Astrocyte of the cerebellum (primary cell): ENCODE measurements at regions not wholly inside any gene's neighbourhood (a gene's known extent, or its start where the extent isn't known, plus 50 kb on each side); places are given as distances from the start of the nearest gene placed in this dataset.

Experiments
- DNase-seq: peaks from one replicate; pipeline ENCODE4 v3.0.0-alpha.2; 2011; ENCODE audit warnings: low read depth
- H3K4me3 ChIP-seq: 2 replicates; pipeline ENCODE4 v1.5.1; 2011; ENCODE audit warnings: mild to moderate bottlenecking, low read depth, low read length, moderate library complexity
- in situ Hi-C: cut with HindIII; loops from 2 replicates; pipeline ENCODE4 v1.10.0; 2017; ENCODE audit warnings: low sequenced_read_pairs
- TF ChIP-seq, protein P1 (sequence below): IDR thresholded peaks from 2 replicates; pipeline ENCODE4 v1.5.1; 2012; ENCODE audit warnings: low read length, low read depth, moderate library complexity, mild to moderate bottlenecking; ENCODE audit errors: missing control alignments

DNA sequence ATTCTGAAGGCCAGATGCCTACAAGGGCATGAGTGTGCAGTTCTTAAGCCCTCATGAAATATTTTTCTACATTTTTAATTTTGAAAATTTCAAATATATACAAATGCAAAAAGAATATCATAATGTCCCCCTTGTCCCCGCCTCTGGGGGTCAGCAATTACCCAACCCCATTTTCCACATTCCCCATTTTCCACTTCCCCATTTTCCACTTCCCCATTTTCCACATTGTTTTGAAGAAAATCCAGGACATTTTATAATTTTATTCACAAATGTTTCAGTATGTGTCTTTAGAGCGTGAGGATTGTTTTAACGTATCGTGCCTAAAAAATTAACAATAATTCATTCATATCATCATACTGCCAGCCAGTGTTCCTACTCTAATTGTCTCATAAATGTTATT, 403.6 kb upstream of the RAB6C start:
- DNase-seq, result no peak
- H3K4me3 ChIP-seq, result no peak overlapping the region
- in situ Hi-C loops, result no loop called here
- TF ChIP-seq, protein P1, sequence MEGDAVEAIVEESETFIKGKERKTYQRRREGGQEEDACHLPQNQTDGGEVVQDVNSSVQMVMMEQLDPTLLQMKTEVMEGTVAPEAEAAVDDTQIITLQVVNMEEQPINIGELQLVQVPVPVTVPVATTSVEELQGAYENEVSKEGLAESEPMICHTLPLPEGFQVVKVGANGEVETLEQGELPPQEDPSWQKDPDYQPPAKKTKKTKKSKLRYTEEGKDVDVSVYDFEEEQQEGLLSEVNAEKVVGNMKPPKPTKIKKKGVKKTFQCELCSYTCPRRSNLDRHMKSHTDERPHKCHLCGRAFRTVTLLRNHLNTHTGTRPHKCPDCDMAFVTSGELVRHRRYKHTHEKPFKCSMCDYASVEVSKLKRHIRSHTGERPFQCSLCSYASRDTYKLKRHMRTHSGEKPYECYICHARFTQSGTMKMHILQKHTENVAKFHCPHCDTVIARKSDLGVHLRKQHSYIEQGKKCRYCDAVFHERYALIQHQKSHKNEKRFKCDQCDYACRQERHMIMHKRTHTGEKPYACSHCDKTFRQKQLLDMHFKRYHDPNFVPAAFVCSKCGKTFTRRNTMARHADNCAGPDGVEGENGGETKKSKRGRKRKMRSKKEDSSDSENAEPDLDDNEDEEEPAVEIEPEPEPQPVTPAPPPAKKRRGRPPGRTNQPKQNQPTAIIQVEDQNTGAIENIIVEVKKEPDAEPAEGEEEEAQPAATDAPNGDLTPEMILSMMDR, result no peak

DNA sequence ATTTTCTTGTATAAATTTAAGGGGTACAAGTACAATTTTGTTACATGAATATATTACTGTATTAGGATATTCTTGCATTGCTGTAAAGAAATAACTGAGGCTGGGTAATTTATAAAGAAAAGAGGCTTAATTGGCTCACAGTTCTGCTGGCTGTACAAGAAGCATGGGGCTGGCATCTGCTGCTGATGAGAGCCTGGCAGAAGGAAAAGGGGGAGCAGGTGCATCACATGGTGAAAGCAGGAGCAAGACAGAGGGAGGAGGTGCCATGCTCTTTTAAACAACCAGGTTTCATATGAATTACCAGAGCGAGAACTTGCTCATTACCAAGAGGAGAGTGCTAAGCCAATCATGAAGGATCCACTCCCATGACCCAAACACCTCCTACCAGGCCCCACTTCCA, 399.5 kb upstream of the RAB6C start:
- in situ Hi-C loops, result loop anchor here (5.0 kb wide), 1 partner anchor 62 kb away; no protein-coding TSS in a partner anchor
- no peak overlapping the region for H3K4me3 ChIP-seq

DNA sequence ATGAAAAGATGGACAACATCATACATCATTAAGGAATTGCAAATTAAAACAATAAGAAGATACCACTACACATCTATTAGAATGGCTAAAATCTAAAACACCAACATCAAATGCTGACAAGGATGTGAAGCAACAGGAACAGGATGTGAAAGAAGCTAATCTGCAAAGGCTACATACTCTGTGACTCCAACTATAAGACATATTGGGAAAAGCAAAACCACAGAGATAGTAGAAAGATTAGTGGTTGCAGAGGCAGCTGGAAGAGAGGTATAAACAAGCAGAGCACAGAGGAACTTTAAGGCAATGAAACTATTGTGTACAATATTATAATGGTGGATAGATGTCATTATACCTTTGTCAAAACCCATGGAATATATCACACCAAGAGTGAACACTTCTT, 393.7 kb upstream of the RAB6C start:
- no peak overlapping the region for H3K4me3 ChIP-seq
- in situ Hi-C loops, result no loop called here
- DNase-seq, result no peak
- TF ChIP-seq, protein P1, result no peak

More for the DNA sequence above, 399.5 kb upstream of the RAB6C start:
- no peak for DNase-seq
- TF ChIP-seq, protein P1, result no peak

DNA sequence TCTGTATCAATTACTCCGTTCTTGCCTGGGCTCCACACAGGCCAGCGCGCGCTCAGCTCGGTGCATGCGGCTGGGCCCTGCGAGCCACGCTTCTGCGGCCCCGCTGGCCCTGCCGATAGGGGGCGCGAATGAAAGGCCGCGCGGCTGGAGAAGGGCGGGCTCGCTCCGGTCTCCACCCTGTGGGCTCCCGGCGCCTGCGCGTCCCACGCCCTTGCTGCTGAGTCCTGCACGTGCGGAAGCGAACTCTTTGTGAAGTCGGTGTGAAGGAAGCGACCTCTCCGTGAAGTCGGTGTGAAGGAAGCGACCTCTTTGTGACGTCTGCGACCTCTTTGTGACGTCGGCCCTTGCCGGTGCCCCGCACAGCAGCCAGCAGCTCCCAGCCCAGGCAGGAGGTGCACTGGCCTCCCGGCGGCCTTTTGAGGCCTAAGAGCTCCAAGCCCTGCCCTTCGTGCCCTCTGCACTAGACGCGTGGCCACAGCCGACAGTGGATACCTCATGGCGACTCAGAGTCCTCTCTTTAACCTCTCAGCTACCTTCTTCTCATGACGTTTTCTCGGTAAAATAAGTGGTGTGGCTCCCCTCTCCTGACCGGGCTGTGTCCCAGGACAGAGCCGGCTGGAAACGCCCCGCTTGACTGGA, 391.9 kb upstream of the RAB6C start:
- DNase-seq, result no peak
- H3K4me3 ChIP-seq, result no peak overlapping the region
- in situ Hi-C loops, result no loop called here
- TF ChIP-seq, protein P1, result no peak

DNA sequence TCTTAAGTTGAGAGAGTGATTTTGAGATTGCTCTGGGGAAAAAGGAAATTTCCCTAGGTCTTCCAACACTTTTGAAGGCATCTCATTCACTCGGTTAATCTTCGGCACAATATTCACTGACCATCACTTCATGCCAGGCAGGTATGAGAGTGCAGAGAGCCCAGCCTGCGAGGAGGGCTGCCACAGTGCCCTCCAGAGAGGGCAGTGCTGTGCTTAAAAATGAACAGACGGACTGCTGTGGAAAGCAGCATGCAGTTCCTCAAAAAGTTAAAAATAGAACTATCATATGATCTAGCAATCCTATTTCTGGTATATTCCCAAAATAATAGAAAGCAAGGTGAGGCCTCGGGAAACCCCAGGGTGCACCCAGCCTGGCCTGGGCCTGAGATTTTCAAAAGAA, 374.9 kb upstream of the RAB6C start:
- TF ChIP-seq, protein P1, result no peak
- DNase-seq, result no peak
- no peak overlapping the region for H3K4me3 ChIP-seq
- in situ Hi-C loops, result no loop called here

DNA sequence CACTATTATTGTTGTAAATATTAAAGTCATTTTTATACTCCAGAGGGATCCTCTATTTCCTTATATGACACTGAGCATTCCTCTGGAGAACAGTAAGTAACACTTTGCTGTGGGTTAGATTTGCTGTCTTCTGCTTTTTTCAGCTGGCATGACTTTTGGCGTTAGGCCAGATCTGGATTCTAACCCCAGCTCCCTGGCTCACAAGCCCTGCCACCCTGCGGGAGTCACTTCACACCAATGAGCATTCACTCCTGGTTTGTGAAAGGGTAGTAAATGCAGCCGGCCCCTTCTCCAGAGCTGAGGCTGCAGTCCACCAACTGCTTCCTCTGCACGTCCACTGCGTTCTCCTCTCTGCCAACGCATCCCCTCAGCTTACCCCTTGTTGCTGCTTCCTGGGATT, 373.8 kb upstream of the RAB6C start:
- no peak overlapping the region for H3K4me3 ChIP-seq
- DNase-seq, result no peak
- TF ChIP-seq, protein P1, result no peak
- in situ Hi-C loops, result no loop called here
